ENCODE measurements at regions not wholly inside any gene's neighbourhood (a gene's known extent, or its start where the extent isn't known, plus 50 kb on each side); places are given as distances from the start of the nearest gene placed in this dataset.

GRCh38 chr3:64301476-64301875 lies 76.2 kb upstream of the PRICKLE2 start:
- no peaks in the 10 kb centered on the region for H3K9me3 ChIP-seq
- intact Hi-C loops (cut with DNase I), result no loop called here
- H3K27ac ChIP-seq, result no peak overlapping the region
- H3K36me3 ChIP-seq, result no peaks in the 10 kb centered on the region
- H3K4me1 ChIP-seq, result no peaks in the 10 kb centered on the region
- no peak overlapping the region for H3K4me3 ChIP-seq
- TF ChIP-seq, protein P1, sequence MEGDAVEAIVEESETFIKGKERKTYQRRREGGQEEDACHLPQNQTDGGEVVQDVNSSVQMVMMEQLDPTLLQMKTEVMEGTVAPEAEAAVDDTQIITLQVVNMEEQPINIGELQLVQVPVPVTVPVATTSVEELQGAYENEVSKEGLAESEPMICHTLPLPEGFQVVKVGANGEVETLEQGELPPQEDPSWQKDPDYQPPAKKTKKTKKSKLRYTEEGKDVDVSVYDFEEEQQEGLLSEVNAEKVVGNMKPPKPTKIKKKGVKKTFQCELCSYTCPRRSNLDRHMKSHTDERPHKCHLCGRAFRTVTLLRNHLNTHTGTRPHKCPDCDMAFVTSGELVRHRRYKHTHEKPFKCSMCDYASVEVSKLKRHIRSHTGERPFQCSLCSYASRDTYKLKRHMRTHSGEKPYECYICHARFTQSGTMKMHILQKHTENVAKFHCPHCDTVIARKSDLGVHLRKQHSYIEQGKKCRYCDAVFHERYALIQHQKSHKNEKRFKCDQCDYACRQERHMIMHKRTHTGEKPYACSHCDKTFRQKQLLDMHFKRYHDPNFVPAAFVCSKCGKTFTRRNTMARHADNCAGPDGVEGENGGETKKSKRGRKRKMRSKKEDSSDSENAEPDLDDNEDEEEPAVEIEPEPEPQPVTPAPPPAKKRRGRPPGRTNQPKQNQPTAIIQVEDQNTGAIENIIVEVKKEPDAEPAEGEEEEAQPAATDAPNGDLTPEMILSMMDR (IDR thresholded peaks at IDR 0.05), result no peak
- no peak overlapping the region for H3K9ac ChIP-seq (ENCODE audit: low read depth in 2 of 2, low read length in 2 of 2)
- no peaks in the 10 kb centered on the region for H3K27me3 ChIP-seq
- DNase-seq, result no peak

- Histone ChIP-seq H3K9me3 (no peaks in the 10 kb centered on the region), H3K27me3 (no peaks in the 10 kb centered on the region), H3K4me1 (no peaks in the 10 kb centered on the region), H3K9ac (ENCODE audit: low read depth in 2 of 2, low read length in 2 of 2) (no peak overlapping the region), H3K36me3 (no peaks in the 10 kb centered on the region), H3K4me3 (no peak overlapping the region), H3K27ac (no peak overlapping the region)
- TF ChIP-seq, protein P1 (IDR thresholded peaks at IDR 0.05), result no peak
- intact Hi-C loops (cut with DNase I), result no loop called here
- no peak for DNase-seq
These were observed 75.6 kb upstream of the PRICKLE2 start for GRCh38 chr3:64300790-64301423.

DNA sequence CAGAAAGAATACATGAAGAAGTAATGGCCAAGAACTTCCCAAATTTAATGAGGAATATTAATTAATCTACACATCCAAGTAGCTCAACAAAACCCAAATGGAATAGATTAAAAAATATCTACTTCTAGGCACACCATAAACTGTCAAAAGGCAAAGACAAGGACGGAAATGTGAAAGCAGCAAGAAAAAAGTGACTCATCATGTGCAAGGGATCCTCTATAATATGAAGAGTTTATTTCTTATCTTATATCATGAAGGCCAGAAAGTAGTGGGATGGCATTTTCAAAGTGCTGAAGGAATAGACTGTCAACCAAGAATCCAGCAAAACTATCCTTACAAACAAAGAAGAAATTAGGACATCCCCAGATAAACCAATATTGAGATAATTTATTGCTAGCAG lies 73.9 kb upstream of the PRICKLE2 start:
- Histone ChIP-seq H3K36me3 (no peaks in the 10 kb centered on the region), H3K9ac (ENCODE audit: low read depth in 2 of 2, low read length in 2 of 2) (no peak overlapping the region), H3K4me1 (no peaks in the 10 kb centered on the region), H3K4me3 (no peak overlapping the region), H3K27me3 (no peaks in the 10 kb centered on the region), H3K27ac (no peak overlapping the region), H3K9me3 (no peaks in the 10 kb centered on the region)
- TF ChIP-seq, protein P1 (IDR thresholded peaks at IDR 0.05), result no peak
- DNase-seq, result no peak
- intact Hi-C loops (cut with DNase I), result no loop called here

GRCh38 chr3:64297563-64297962 lies 72.3 kb upstream of the PRICKLE2 start:
- no peak overlapping the region for H3K9ac ChIP-seq (ENCODE audit: low read depth in 2 of 2, low read length in 2 of 2)
- no peak overlapping the region for H3K4me3 ChIP-seq
- intact Hi-C loops (cut with DNase I), result no loop called here
- H3K4me1 ChIP-seq, result no peaks in the 10 kb centered on the region
- no peaks in the 10 kb centered on the region for H3K9me3 ChIP-seq
- no peak overlapping the region for H3K27ac ChIP-seq
- TF ChIP-seq, protein P1 (IDR thresholded peaks at IDR 0.05), result no peak
- no peaks in the 10 kb centered on the region for H3K27me3 ChIP-seq
- DNase-seq, result no peak
- no peaks in the 10 kb centered on the region for H3K36me3 ChIP-seq

- H3K9ac ChIP-seq (ENCODE audit: low read depth in 2 of 2, low read length in 2 of 2), result no peak overlapping the region
These were observed 70.3 kb upstream of the PRICKLE2 start for GRCh38 chr3:64295594-64295993.

More at GRCh38 chr3:64295594-64295993, 70.3 kb upstream of the PRICKLE2 start:
- no peaks in the 10 kb centered on the region for H3K27me3 ChIP-seq
- no peaks in the 10 kb centered on the region for H3K9me3 ChIP-seq
- H3K4me1 ChIP-seq, result no peaks in the 10 kb centered on the region
- TF ChIP-seq, protein P1 (IDR thresholded peaks at IDR 0.05), result no peak
- intact Hi-C loops (cut with DNase I), result no loop called here
- DNase-seq, result no peak
- H3K27ac ChIP-seq, result no peak overlapping the region
- H3K4me3 ChIP-seq, result no peak overlapping the region
- H3K36me3 ChIP-seq, result no peaks in the 10 kb centered on the region

All from colonic mucosa (tissue), 4 donors.